ENCODE measurements at regions not wholly inside any gene's neighbourhood (a gene's known extent, or its start where the extent isn't known, plus 50 kb on each side); places are given as distances from the start of the nearest gene placed in this dataset.
"Not testable (repeated sequence)": the region's sequence is repeated elsewhere in the genome, so short reads cannot be mapped to it uniquely, and the experiment has no call there.

GRCh38 chr12:74015118-74015517 lies 522.5 kb upstream of the ATXN7L3B start:
- Mint-ChIP-seq H3K4me1 (ENCODE audit: unreplicated experiment) (no peaks in the 10 kb centered on the region), H3K4me3 (ENCODE audit: unreplicated experiment) (no peak overlapping the region), H3K27me3 (ENCODE audit: unreplicated experiment) (peaks cover 3% of the 10 kb centered on the region), H3K9me3 (ENCODE audit: unreplicated experiment) (no peaks in the 10 kb centered on the region), H3K27ac (ENCODE audit: unreplicated experiment) (no peak overlapping the region), H3K36me3 (ENCODE audit: unreplicated experiment) (no peaks in the 10 kb centered on the region)
- no peak for TF ChIP-seq CTCF (IDR thresholded peaks at IDR 0.05)
- DNase-seq (ENCODE audit: extremely low spot score, unreplicated experiment) = no peak

- not testable (repeated sequence) for H3K27ac Mint-ChIP-seq (ENCODE audit: unreplicated experiment); H3K4me1 Mint-ChIP-seq (ENCODE audit: unreplicated experiment); H3K9me3 Mint-ChIP-seq (ENCODE audit: unreplicated experiment); H3K4me3 Mint-ChIP-seq (ENCODE audit: unreplicated experiment); H3K27me3 Mint-ChIP-seq (ENCODE audit: unreplicated experiment); H3K36me3 Mint-ChIP-seq (ENCODE audit: unreplicated experiment); DNase-seq (ENCODE audit: extremely low spot score, unreplicated experiment)
These were observed 521.3 kb upstream of the ATXN7L3B start for GRCh38 chr12:74016324-74016723.

GRCh38 chr12:74018849-74019248 lies 518.8 kb upstream of the ATXN7L3B start:
- no peak overlapping the region for H3K27ac Mint-ChIP-seq (ENCODE audit: unreplicated experiment)
- no peaks in the 10 kb centered on the region for H3K27me3 Mint-ChIP-seq (ENCODE audit: unreplicated experiment)
- TF ChIP-seq CTCF (IDR thresholded peaks at IDR 0.05) = no peak
- H3K9me3 Mint-ChIP-seq (ENCODE audit: unreplicated experiment) = no peaks in the 10 kb centered on the region
- H3K4me3 Mint-ChIP-seq (ENCODE audit: unreplicated experiment) = no peak overlapping the region
- DNase-seq (ENCODE audit: extremely low spot score, unreplicated experiment) = no peak
- no peaks in the 10 kb centered on the region for H3K4me1 Mint-ChIP-seq (ENCODE audit: unreplicated experiment)
- H3K36me3 Mint-ChIP-seq (ENCODE audit: unreplicated experiment) = no peaks in the 10 kb centered on the region

- H3K27me3 Mint-ChIP-seq (ENCODE audit: unreplicated experiment) = no peaks in the 10 kb centered on the region
- peak; percentile 77 for TF ChIP-seq CTCF (IDR thresholded peaks at IDR 0.05)
- H3K4me3 Mint-ChIP-seq (ENCODE audit: unreplicated experiment) = no peak overlapping the region
- H3K4me1 Mint-ChIP-seq (ENCODE audit: unreplicated experiment) = no peaks in the 10 kb centered on the region
- no peaks in the 10 kb centered on the region for H3K9me3 Mint-ChIP-seq (ENCODE audit: unreplicated experiment)
- H3K36me3 Mint-ChIP-seq (ENCODE audit: unreplicated experiment) = no peaks in the 10 kb centered on the region
- no peak overlapping the region for H3K27ac Mint-ChIP-seq (ENCODE audit: unreplicated experiment)
- DNase-seq (ENCODE audit: extremely low spot score, unreplicated experiment) = no peak
These were observed 515.7 kb upstream of the ATXN7L3B start for GRCh38 chr12:74021937-74022336.

- no peaks in the 10 kb centered on the region for H3K4me1 Mint-ChIP-seq (ENCODE audit: unreplicated experiment)
- no peak for DNase-seq (ENCODE audit: extremely low spot score, unreplicated experiment)
- H3K36me3 Mint-ChIP-seq (ENCODE audit: unreplicated experiment) = no peaks in the 10 kb centered on the region
- no peak overlapping the region for H3K27ac Mint-ChIP-seq (ENCODE audit: unreplicated experiment)
- H3K27me3 Mint-ChIP-seq (ENCODE audit: unreplicated experiment) = peaks cover 3% of the 10 kb centered on the region
- H3K4me3 Mint-ChIP-seq (ENCODE audit: unreplicated experiment) = no peak overlapping the region
- no peaks in the 10 kb centered on the region for H3K9me3 Mint-ChIP-seq (ENCODE audit: unreplicated experiment)
- no peak for TF ChIP-seq CTCF (IDR thresholded peaks at IDR 0.05)
These were observed 506.6 kb upstream of the ATXN7L3B start for GRCh38 chr12:74031045-74031444.

- no peak overlapping the region for H3K4me3 Mint-ChIP-seq (ENCODE audit: unreplicated experiment)
- H3K9me3 Mint-ChIP-seq (ENCODE audit: unreplicated experiment) = peaks cover 3% of the 10 kb centered on the region
- H3K27ac Mint-ChIP-seq (ENCODE audit: unreplicated experiment) = no peak overlapping the region
- no peak for TF ChIP-seq CTCF (IDR thresholded peaks at IDR 0.05)
- H3K36me3 Mint-ChIP-seq (ENCODE audit: unreplicated experiment) = no peaks in the 10 kb centered on the region
- no peaks in the 10 kb centered on the region for H3K4me1 Mint-ChIP-seq (ENCODE audit: unreplicated experiment)
- peaks cover 3% of the 10 kb centered on the region for H3K27me3 Mint-ChIP-seq (ENCODE audit: unreplicated experiment)
- DNase-seq (ENCODE audit: extremely low spot score, unreplicated experiment) = no peak
These were observed 504.1 kb upstream of the ATXN7L3B start for GRCh38 chr12:74033531-74033930.

- not testable (repeated sequence) for H3K4me3 Mint-ChIP-seq (ENCODE audit: unreplicated experiment); H3K9me3 Mint-ChIP-seq (ENCODE audit: unreplicated experiment); DNase-seq (ENCODE audit: extremely low spot score, unreplicated experiment); H3K27ac Mint-ChIP-seq (ENCODE audit: unreplicated experiment); H3K27me3 Mint-ChIP-seq (ENCODE audit: unreplicated experiment); H3K36me3 Mint-ChIP-seq (ENCODE audit: unreplicated experiment)
- H3K4me1 Mint-ChIP-seq (ENCODE audit: unreplicated experiment) = peaks cover 18% of the 10 kb centered on the region
These were observed 498.5 kb upstream of the ATXN7L3B start for GRCh38 chr12:74039138-74039537.
